Muscle layer of colon (tissue), 2 donors: ENCODE measurements at regions not wholly inside any gene's neighbourhood (a gene's known extent, or its start where the extent isn't known, plus 50 kb on each side); places are given as distances from the start of the nearest gene placed in this dataset.

Experiments used
- H3K27ac ChIP-seq: one replicate; pipeline ENCODE4 v1.7.0; 2013; ENCODE audit warnings: low read depth, mild to moderate bottlenecking, low read length, moderate library complexity
- H3K27me3 ChIP-seq, 2 donors: one replicate each; pipeline ENCODE4 v1.7.0; 2013; ENCODE audit warnings: low read length in 2 of 2, mild to moderate bottlenecking in 2 of 2; ENCODE audit not compliant: insufficient read depth in 2 of 2, control insufficient read depth in 1 of 2
- H3K36me3 ChIP-seq: one replicate; pipeline ENCODE4 v1.7.0; 2013; ENCODE audit warnings: mild to moderate bottlenecking, low read length; ENCODE audit not compliant: insufficient read depth
- H3K4me1 ChIP-seq: one replicate; pipeline ENCODE4 v1.7.0; 2013; ENCODE audit warnings: mild to moderate bottlenecking, low read length; ENCODE audit not compliant: insufficient read depth
- H3K4me3 ChIP-seq, 2 donors: one replicate each; pipeline ENCODE4 v1.7.0; 2013; ENCODE audit warnings: low read length in 2 of 2, low read depth in 1 of 2, mild to moderate bottlenecking in 1 of 2, moderate library complexity in 1 of 2
- H3K9ac ChIP-seq: one replicate; pipeline ENCODE4 v1.7.0; 2013; ENCODE audit warnings: low read length
- H3K9me3 ChIP-seq: one replicate; pipeline ENCODE4 v1.7.0; 2013; ENCODE audit warnings: mild to moderate bottlenecking, low read length
- donor health status: abdominal sarcoma.
- donor health status: Adenocarcinoma of cecum.

DNA sequence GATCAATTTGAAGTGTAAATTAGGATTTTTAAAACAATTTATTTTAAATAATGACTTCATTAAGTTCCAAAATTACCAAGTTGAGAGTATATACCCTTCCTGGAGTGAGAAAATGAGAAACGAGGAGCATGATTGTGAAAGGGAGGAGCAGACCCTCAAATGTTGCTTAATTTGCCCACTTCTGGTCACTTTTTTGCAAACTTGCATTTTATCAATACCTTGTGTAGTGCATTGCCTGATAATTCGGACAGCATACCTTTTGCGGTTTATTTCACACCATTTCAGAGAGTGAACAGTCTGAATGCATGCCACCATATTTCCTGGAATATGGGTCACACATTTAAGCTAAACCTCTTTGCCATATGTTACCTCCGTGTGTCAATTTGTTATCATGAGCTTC lies 669.7 kb downstream of the RNF144A start:
- Histone ChIP-seq H3K9ac (no peak overlapping the region), H3K36me3 (no peaks in the 10 kb centered on the region), H3K27me3 (no peaks in the 10 kb centered on the region), H3K9me3 (no peaks in the 10 kb centered on the region), H3K4me3 (no peak overlapping the region), H3K27ac (no peak overlapping the region), H3K4me1 (no peaks in the 10 kb centered on the region)

- no peaks in the 10 kb centered on the region for H3K36me3 ChIP-seq
Measured at GRCh38 chr2:7588295-7588694, 671.1 kb downstream of the RNF144A start.

GRCh38 chr2:7592618-7593140 lies 675.5 kb downstream of the RNF144A start:
- no peaks in the 10 kb centered on the region for H3K36me3 ChIP-seq
- no peak overlapping the region for H3K4me3 ChIP-seq
- H3K27me3 ChIP-seq: no peaks in the 10 kb centered on the region
- H3K4me1 ChIP-seq: no peaks in the 10 kb centered on the region
- no peaks in the 10 kb centered on the region for H3K9me3 ChIP-seq
- no peak overlapping the region for H3K27ac ChIP-seq
- no peak overlapping the region for H3K9ac ChIP-seq

More at GRCh38 chr2:7588295-7588694, 671.1 kb downstream of the RNF144A start:
- Histone ChIP-seq H3K9me3 (no peaks in the 10 kb centered on the region), H3K9ac (no peak overlapping the region), H3K4me1 (no peaks in the 10 kb centered on the region), H3K27ac (no peak overlapping the region), H3K27me3 (no peaks in the 10 kb centered on the region), H3K4me3 (no peak overlapping the region)

GRCh38 chr2:7593360-7593759 lies 676.1 kb downstream of the RNF144A start:
- H3K4me1 ChIP-seq: no peaks in the 10 kb centered on the region
- no peaks in the 10 kb centered on the region for H3K9me3 ChIP-seq
- no peak overlapping the region for H3K27ac ChIP-seq
- H3K36me3 ChIP-seq: no peaks in the 10 kb centered on the region
- no peak overlapping the region for H3K9ac ChIP-seq
- no peak overlapping the region for H3K4me3 ChIP-seq
- H3K27me3 ChIP-seq: no peaks in the 10 kb centered on the region

DNA sequence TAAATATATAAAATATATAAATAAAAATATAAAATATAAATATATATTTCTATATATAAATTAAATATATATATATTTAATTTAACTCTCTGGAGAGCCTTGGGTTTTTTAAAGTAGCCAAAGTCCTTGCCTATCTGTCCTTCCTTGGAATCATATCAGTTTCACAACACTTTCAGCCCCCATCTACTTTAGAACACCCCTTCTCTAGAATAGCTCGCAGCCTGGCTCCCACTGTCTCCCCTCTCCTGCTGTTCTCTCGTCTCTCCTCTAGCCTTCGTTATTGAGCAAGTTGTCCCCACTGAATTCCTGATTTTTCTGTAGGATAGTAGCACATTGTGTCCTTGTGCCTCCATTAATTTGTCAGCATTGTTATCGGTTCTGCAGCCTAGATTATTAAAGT lies 677.0 kb downstream of the RNF144A start:
- Histone ChIP-seq H3K4me3 (no peak overlapping the region), H3K9ac (no peak overlapping the region), H3K27ac (no peak overlapping the region), H3K9me3 (no peaks in the 10 kb centered on the region), H3K27me3 (no peaks in the 10 kb centered on the region), H3K4me1 (no peaks in the 10 kb centered on the region), H3K36me3 (no peaks in the 10 kb centered on the region)

- Histone ChIP-seq H3K36me3 (no peaks in the 10 kb centered on the region), H3K27me3 (no peaks in the 10 kb centered on the region), H3K4me3 (no peak overlapping the region), H3K9ac (no peak overlapping the region), H3K4me1 (no peaks in the 10 kb centered on the region), H3K9me3 (no peaks in the 10 kb centered on the region), H3K27ac (no peak overlapping the region)
Measured at GRCh38 chr2:7595206-7595605, 678.0 kb downstream of the RNF144A start.

- Histone ChIP-seq H3K27me3 (no peaks in the 10 kb centered on the region), H3K36me3 (no peaks in the 10 kb centered on the region), H3K4me3 (no peak overlapping the region), H3K9ac (no peak overlapping the region), H3K4me1 (no peaks in the 10 kb centered on the region), H3K9me3 (no peaks in the 10 kb centered on the region), H3K27ac (no peak overlapping the region)
Measured at GRCh38 chr2:7598402-7598801, 681.2 kb downstream of the RNF144A start.

- H3K27me3 ChIP-seq: no peaks in the 10 kb centered on the region
- no peak overlapping the region for H3K9ac ChIP-seq
- H3K36me3 ChIP-seq: no peaks in the 10 kb centered on the region
- no peak overlapping the region for H3K27ac ChIP-seq
- H3K4me1 ChIP-seq: no peaks in the 10 kb centered on the region
- no peaks in the 10 kb centered on the region for H3K9me3 ChIP-seq
- H3K4me3 ChIP-seq: no peak overlapping the region
Measured at GRCh38 chr2:7599462-7600258, 682.4 kb downstream of the RNF144A start.

- no peaks in the 10 kb centered on the region for H3K9me3 ChIP-seq
- H3K4me1 ChIP-seq: no peaks in the 10 kb centered on the region
- no peaks in the 10 kb centered on the region for H3K27me3 ChIP-seq
- no peak overlapping the region for H3K27ac ChIP-seq
- no peak overlapping the region for H3K4me3 ChIP-seq
- no peaks in the 10 kb centered on the region for H3K36me3 ChIP-seq
- no peak overlapping the region for H3K9ac ChIP-seq
Measured at GRCh38 chr2:7601990-7602389, 684.8 kb downstream of the RNF144A start.

- H3K4me1 ChIP-seq: no peaks in the 10 kb centered on the region
- H3K27ac ChIP-seq: no peak overlapping the region
- no peaks in the 10 kb centered on the region for H3K27me3 ChIP-seq
- no peak overlapping the region for H3K4me3 ChIP-seq
- H3K9ac ChIP-seq: no peak overlapping the region
- no peaks in the 10 kb centered on the region for H3K36me3 ChIP-seq
- no peaks in the 10 kb centered on the region for H3K9me3 ChIP-seq
Measured at GRCh38 chr2:7604456-7604855, 687.2 kb downstream of the RNF144A start.

- H3K27ac ChIP-seq: no peak overlapping the region
- no peaks in the 10 kb centered on the region for H3K9me3 ChIP-seq
- no peaks in the 10 kb centered on the region for H3K27me3 ChIP-seq
- H3K4me1 ChIP-seq: no peaks in the 10 kb centered on the region
- H3K9ac ChIP-seq: no peak overlapping the region
- H3K4me3 ChIP-seq: no peak overlapping the region
- no peaks in the 10 kb centered on the region for H3K36me3 ChIP-seq
Measured at GRCh38 chr2:7607441-7608173, 690.4 kb downstream of the RNF144A start.
